ENCODE measurements at regions not wholly inside any gene's neighbourhood (a gene's known extent, or its start where the extent isn't known, plus 50 kb on each side); places are given as distances from the start of the nearest gene placed in this dataset.

DNA sequence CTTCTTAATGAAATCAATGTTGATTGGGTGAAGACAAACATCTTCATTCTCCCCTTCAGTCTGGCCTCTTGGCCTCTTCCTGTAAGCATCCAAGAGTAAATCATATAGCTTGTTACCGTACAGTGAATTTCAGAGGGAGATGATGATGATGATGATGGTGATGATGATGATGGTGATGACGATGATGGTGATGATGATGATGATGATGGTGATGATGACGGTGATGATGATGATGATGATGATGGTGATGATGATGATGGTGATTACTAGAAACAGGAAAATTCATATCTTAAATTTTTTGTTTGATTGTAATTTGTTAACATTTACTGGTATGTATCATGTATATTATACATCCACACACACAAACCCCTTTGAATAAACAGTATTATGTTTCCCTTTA lies 256.1 kb upstream of the PLSCR5 start:
- H3K9ac ChIP-seq (ENCODE audit: low read length): no peak overlapping the region
- RAD21 ChIA-PET (ENCODE audit: low non-redundant PET in 1 of 2, low total read pairs in 2 of 2, uncharacterized antibody in 2 of 2, unreplicated experiment in 2 of 2): no interaction called here

DNA sequence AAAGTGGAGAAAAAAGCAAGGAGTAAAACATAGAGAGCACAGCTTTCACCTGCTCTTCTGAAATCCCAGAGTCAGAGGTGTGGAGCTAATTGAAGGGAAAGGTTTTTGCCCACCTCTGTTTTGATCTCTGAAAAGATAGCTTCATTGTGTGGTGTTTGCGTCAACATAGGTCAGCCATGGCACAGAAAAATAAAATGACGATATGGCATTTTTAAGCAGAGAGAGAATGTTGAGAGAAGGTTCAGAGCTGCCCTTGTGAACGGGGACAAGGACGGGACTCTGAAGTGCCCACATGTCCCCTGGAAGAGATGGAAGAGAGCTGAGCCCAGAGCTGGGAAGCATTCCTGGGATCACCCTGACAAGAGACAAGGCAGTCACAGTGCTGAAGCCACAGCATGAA lies 249.4 kb upstream of the PLSCR5 start:
- ChIA-PET RAD21 (ENCODE audit: low non-redundant PET in 1 of 2, low total read pairs in 2 of 2, uncharacterized antibody in 2 of 2, unreplicated experiment in 2 of 2) (no interaction called here), CTCF (interaction anchor here (1.1 kb wide), 1 partner anchor 37 kb away, joined by 4 read pairs; no protein-coding TSS in a partner anchor), POLR2A (no interaction called here)
- H3K9me2 ChIP-seq (ENCODE audit: insufficient read depth): no peaks in the 10 kb centered on the region; the same call in 1 of the 2 replicates
- H3K9me3 ChIP-seq (ENCODE audit: control insufficient read depth in 1 of 2, insufficient read depth in 1 of 2, low read depth in 1 of 2, low read length in 2 of 2): no peaks in the 10 kb centered on the region
- ATAC-seq (no peak), DNase-seq (ENCODE audit: low read depth, low spot score) (no peak)
- H3K27ac ChIP-seq (ENCODE audit: low read depth, low read length): no peak overlapping the region
- H4K20me1 ChIP-seq (ENCODE audit: insufficient read depth): no peaks in the 10 kb centered on the region
- no peak overlapping the region for H2AFZ ChIP-seq (ENCODE audit: low read depth, low read length, poor library complexity, severe bottlenecking)
- BruUV-seq (replicated peaks): no TSS peak
- no peaks in the 10 kb centered on the region for H3K4me1 ChIP-seq (ENCODE audit: control insufficient read depth in 1 of 2, insufficient read depth in 2 of 2, low read length in 2 of 2)
- intact Hi-C loops (cut with micrococcal nuclease): no loop called here
- no peaks in the 10 kb centered on the region for H3K27me3 ChIP-seq (ENCODE audit: insufficient read depth, low read length)
- H3K79me2 ChIP-seq (ENCODE audit: insufficient read depth, low read length): no peaks in the 10 kb centered on the region
- no peak for TF ChIP-seq JUND (IDR thresholded peaks at IDR 0.05)
- TF ChIP-seq, protein P1, sequence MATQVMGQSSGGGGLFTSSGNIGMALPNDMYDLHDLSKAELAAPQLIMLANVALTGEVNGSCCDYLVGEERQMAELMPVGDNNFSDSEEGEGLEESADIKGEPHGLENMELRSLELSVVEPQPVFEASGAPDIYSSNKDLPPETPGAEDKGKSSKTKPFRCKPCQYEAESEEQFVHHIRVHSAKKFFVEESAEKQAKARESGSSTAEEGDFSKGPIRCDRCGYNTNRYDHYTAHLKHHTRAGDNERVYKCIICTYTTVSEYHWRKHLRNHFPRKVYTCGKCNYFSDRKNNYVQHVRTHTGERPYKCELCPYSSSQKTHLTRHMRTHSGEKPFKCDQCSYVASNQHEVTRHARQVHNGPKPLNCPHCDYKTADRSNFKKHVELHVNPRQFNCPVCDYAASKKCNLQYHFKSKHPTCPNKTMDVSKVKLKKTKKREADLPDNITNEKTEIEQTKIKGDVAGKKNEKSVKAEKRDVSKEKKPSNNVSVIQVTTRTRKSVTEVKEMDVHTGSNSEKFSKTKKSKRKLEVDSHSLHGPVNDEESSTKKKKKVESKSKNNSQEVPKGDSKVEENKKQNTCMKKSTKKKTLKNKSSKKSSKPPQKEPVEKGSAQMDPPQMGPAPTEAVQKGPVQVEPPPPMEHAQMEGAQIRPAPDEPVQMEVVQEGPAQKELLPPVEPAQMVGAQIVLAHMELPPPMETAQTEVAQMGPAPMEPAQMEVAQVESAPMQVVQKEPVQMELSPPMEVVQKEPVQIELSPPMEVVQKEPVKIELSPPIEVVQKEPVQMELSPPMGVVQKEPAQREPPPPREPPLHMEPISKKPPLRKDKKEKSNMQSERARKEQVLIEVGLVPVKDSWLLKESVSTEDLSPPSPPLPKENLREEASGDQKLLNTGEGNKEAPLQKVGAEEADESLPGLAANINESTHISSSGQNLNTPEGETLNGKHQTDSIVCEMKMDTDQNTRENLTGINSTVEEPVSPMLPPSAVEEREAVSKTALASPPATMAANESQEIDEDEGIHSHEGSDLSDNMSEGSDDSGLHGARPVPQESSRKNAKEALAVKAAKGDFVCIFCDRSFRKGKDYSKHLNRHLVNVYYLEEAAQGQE (IDR thresholded peaks at IDR 0.05; ENCODE audit: low read depth): no peak
- H3K4me2 ChIP-seq (ENCODE audit: low read length): no peak overlapping the region
- H3K9ac ChIP-seq (ENCODE audit: low read length): no peak overlapping the region
- H3K36me3 ChIP-seq (ENCODE audit: control insufficient read depth in 1 of 2, insufficient read depth in 2 of 2, low read length in 2 of 2): no peaks in the 10 kb centered on the region
- H3K4me3 ChIP-seq (replicated peaks in 1 of 2; ENCODE audit: low read depth in 1 of 2, low read length in 2 of 2): no peak overlapping the region

More for the DNA sequence above, 256.1 kb upstream of the PLSCR5 start:
- no peaks in the 10 kb centered on the region for H3K4me1 ChIP-seq (ENCODE audit: control insufficient read depth in 1 of 2, insufficient read depth in 2 of 2, low read length in 2 of 2)
- no TSS peak for BruUV-seq (replicated peaks)
- H3K9me2 ChIP-seq (ENCODE audit: insufficient read depth): no peaks in the 10 kb centered on the region
- no peak for TF ChIP-seq EZH2 (IDR thresholded peaks at IDR 0.05)
- TF ChIP-seq POLR2AphosphoS5 (IDR thresholded peaks at IDR 0.05; ENCODE audit: low read depth, low read length): no peak
- TF ChIP-seq JUND (IDR thresholded peaks at IDR 0.05): no peak
- TF ChIP-seq ELF1 (IDR thresholded peaks at IDR 0.05; ENCODE audit: borderline replicate concordance, low read depth): no peak
- no peak for TF ChIP-seq SRF (IDR thresholded peaks at IDR 0.05; ENCODE audit: low read depth)
- TF ChIP-seq POLR2A (IDR thresholded peaks at IDR 0.05; ENCODE audit: borderline replicate concordance, extremely low read depth, insufficient read depth, insufficient read length): no peak
- no peak for ATAC-seq
- intact Hi-C loops (cut with micrococcal nuclease): no loop called here
- H3K9me3 ChIP-seq (ENCODE audit: control insufficient read depth in 1 of 2, insufficient read depth in 1 of 2, low read depth in 1 of 2, low read length in 2 of 2): no peaks in the 10 kb centered on the region
- no peak overlapping the region for H2AFZ ChIP-seq (ENCODE audit: low read depth, low read length, poor library complexity, severe bottlenecking)
- no peak for DNase-seq (ENCODE audit: low read depth, low spot score)
- no peaks in the 10 kb centered on the region for H3K36me3 ChIP-seq (ENCODE audit: control insufficient read depth in 1 of 2, insufficient read depth in 2 of 2, low read length in 2 of 2)
- H3K4me2 ChIP-seq (ENCODE audit: low read length): no peak overlapping the region
- no peaks in the 10 kb centered on the region for H3K27me3 ChIP-seq (ENCODE audit: insufficient read depth, low read length)
- POLR2A ChIA-PET: no interaction called here
- no peaks in the 10 kb centered on the region for H3K79me2 ChIP-seq (ENCODE audit: insufficient read depth, low read length)
- H3K27ac ChIP-seq (ENCODE audit: low read depth, low read length): no peak overlapping the region
- no peaks in the 10 kb centered on the region for H4K20me1 ChIP-seq (ENCODE audit: insufficient read depth)
- H3K4me3 ChIP-seq (replicated peaks in 1 of 2; ENCODE audit: low read depth in 1 of 2, low read length in 2 of 2): no peak overlapping the region
- CTCF ChIA-PET: no interaction called here
